ENCODE measurements at regions not wholly inside any gene's neighbourhood (a gene's known extent, or its start where the extent isn't known, plus 50 kb on each side); places are given as distances from the start of the nearest gene placed in this dataset.

DNA sequence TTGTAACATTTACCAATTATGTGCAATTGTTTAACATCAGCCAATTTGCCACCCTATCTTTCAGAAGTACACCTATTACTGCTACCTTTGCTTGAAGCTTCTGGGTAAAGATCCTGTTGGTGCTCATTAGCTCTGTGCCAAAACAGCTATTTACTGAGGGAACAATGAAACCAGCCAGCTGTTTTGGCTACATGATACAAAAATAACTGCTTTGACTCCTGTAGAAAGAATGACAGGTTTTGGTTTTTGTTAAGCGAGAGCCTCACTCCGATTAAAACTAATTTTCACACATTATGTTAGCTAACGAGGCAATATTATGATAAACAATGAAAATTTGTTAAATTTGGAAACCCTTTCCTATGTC is 907.0 kb downstream of the EPHA4 start:
- no peak for TF ChIP-seq ZFX (IDR thresholded peaks at IDR 0.05; ENCODE audit: borderline replicate concordance)
- TF ChIP-seq, protein P1, sequence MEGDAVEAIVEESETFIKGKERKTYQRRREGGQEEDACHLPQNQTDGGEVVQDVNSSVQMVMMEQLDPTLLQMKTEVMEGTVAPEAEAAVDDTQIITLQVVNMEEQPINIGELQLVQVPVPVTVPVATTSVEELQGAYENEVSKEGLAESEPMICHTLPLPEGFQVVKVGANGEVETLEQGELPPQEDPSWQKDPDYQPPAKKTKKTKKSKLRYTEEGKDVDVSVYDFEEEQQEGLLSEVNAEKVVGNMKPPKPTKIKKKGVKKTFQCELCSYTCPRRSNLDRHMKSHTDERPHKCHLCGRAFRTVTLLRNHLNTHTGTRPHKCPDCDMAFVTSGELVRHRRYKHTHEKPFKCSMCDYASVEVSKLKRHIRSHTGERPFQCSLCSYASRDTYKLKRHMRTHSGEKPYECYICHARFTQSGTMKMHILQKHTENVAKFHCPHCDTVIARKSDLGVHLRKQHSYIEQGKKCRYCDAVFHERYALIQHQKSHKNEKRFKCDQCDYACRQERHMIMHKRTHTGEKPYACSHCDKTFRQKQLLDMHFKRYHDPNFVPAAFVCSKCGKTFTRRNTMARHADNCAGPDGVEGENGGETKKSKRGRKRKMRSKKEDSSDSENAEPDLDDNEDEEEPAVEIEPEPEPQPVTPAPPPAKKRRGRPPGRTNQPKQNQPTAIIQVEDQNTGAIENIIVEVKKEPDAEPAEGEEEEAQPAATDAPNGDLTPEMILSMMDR (IDR thresholded peaks at IDR 0.05) = no peak

Measured in 22Rv1 (cell line).